ENCODE measurements at regions not wholly inside any gene's neighbourhood (a gene's known extent, or its start where the extent isn't known, plus 50 kb on each side); places are given as distances from the start of the nearest gene placed in this dataset.

DNA sequence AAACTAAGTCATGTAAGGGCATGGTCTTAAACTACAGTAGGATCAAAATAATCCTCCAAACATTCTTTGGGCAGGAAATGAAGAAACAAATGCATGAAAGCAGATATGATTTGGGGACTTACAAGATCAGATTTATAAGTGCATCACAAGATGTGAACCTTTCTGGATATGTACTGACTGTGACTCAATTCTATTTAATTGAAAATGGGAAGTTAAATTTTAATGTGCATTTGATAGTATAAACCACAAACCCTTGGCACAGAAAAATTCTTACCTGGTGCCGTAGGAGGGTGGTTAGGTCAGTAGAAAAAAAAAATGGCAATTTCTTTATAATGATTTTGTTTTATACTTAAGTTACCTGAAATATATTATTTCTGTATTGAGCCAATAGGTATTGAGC is 262.5 kb upstream of the TGFBR2 start:
- TF ChIP-seq, protein P1, sequence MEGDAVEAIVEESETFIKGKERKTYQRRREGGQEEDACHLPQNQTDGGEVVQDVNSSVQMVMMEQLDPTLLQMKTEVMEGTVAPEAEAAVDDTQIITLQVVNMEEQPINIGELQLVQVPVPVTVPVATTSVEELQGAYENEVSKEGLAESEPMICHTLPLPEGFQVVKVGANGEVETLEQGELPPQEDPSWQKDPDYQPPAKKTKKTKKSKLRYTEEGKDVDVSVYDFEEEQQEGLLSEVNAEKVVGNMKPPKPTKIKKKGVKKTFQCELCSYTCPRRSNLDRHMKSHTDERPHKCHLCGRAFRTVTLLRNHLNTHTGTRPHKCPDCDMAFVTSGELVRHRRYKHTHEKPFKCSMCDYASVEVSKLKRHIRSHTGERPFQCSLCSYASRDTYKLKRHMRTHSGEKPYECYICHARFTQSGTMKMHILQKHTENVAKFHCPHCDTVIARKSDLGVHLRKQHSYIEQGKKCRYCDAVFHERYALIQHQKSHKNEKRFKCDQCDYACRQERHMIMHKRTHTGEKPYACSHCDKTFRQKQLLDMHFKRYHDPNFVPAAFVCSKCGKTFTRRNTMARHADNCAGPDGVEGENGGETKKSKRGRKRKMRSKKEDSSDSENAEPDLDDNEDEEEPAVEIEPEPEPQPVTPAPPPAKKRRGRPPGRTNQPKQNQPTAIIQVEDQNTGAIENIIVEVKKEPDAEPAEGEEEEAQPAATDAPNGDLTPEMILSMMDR (IDR thresholded peaks at IDR 0.05) = no peak
- TF ChIP-seq SIN3A (IDR thresholded peaks at IDR 0.05; ENCODE audit: borderline replicate concordance, insufficient read depth, low read depth, low read length) = no peak
- TF ChIP-seq POLR2AphosphoS5 (IDR thresholded peaks at IDR 0.05; ENCODE audit: low read depth, low read length) = no peak
- TF ChIP-seq, protein P2, sequence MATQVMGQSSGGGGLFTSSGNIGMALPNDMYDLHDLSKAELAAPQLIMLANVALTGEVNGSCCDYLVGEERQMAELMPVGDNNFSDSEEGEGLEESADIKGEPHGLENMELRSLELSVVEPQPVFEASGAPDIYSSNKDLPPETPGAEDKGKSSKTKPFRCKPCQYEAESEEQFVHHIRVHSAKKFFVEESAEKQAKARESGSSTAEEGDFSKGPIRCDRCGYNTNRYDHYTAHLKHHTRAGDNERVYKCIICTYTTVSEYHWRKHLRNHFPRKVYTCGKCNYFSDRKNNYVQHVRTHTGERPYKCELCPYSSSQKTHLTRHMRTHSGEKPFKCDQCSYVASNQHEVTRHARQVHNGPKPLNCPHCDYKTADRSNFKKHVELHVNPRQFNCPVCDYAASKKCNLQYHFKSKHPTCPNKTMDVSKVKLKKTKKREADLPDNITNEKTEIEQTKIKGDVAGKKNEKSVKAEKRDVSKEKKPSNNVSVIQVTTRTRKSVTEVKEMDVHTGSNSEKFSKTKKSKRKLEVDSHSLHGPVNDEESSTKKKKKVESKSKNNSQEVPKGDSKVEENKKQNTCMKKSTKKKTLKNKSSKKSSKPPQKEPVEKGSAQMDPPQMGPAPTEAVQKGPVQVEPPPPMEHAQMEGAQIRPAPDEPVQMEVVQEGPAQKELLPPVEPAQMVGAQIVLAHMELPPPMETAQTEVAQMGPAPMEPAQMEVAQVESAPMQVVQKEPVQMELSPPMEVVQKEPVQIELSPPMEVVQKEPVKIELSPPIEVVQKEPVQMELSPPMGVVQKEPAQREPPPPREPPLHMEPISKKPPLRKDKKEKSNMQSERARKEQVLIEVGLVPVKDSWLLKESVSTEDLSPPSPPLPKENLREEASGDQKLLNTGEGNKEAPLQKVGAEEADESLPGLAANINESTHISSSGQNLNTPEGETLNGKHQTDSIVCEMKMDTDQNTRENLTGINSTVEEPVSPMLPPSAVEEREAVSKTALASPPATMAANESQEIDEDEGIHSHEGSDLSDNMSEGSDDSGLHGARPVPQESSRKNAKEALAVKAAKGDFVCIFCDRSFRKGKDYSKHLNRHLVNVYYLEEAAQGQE (IDR thresholded peaks at IDR 0.05; ENCODE audit: insufficient read depth in 1 of 2, low read depth in 2 of 2, low read length in 1 of 2) = no peak
- TF ChIP-seq TCF7L2 (IDR thresholded peaks at IDR 0.05; ENCODE audit: low read depth, low read length) = no peak

All from Panc1 (cell line).